Fibroblast of lung (primary cell): ENCODE measurements at regions not wholly inside any gene's neighbourhood (a gene's known extent, or its start where the extent isn't known, plus 50 kb on each side); places are given as distances from the start of the nearest gene placed in this dataset.

Experiments used
- DNase-seq, 2 donors: peaks; one replicate each; pipeline versions ENCODE4 v3.0.0 to v3.0.0-alpha.2; 2010; ENCODE audit warnings: low read depth in 2 of 2
- H2AFZ ChIP-seq: 2 replicates; pipeline ENCODE4 v1.5.1; 2012; ENCODE audit warnings: low read length, control low read depth, inconsistent platforms
- H3K27ac ChIP-seq: 2 replicates; pipeline ENCODE4 v1.5.1; 2011; ENCODE audit warnings: low read length, control low read depth; ENCODE audit not compliant: insufficient read depth
- H3K27me3 ChIP-seq: 2 replicates; pipeline ENCODE4 v1.5.1; 2011; ENCODE audit warnings: mild to moderate bottlenecking, low read length; ENCODE audit not compliant: control insufficient read depth, insufficient read depth
- H3K36me3 ChIP-seq: 2 replicates; pipeline ENCODE4 v1.5.1; 2011; ENCODE audit warnings: low read length; ENCODE audit not compliant: control insufficient read depth, insufficient read depth
- H3K4me1 ChIP-seq: 2 replicates; pipeline ENCODE4 v1.5.1; 2011; ENCODE audit warnings: low read length; ENCODE audit not compliant: control insufficient read depth, insufficient read depth; ENCODE audit errors: extremely low read depth
- H3K4me2 ChIP-seq: 2 replicates; pipeline ENCODE4 v1.5.1; 2011; ENCODE audit warnings: low read length, control low read depth; ENCODE audit not compliant: insufficient read depth; ENCODE audit errors: extremely low read depth
- H3K4me3 ChIP-seq, 4 experiments: fragments of 200-600 bp in 1 of 4; sonication (generic) in 1 of 4; replicated peaks in 1 of 4; 2 replicates each; pipeline ENCODE4 v1.5.1; 2011 to 2016; ENCODE audit warnings: low read length in 4 of 4, low read depth in 3 of 4, mild to moderate bottlenecking in 3 of 4, control low read depth in 2 of 4, inconsistent platforms in 1 of 4, mixed read lengths in 1 of 4; ENCODE audit not compliant: insufficient read depth in 1 of 4; ENCODE audit errors: control extremely low read depth in 1 of 4
- H3K79me2 ChIP-seq: 2 replicates; pipeline ENCODE4 v1.5.1; 2012; ENCODE audit warnings: mild to moderate bottlenecking, low read length, inconsistent platforms; ENCODE audit not compliant: control insufficient read depth, insufficient read depth
- H3K9ac ChIP-seq: 2 replicates; pipeline ENCODE4 v1.5.1; 2011; ENCODE audit warnings: mild to moderate bottlenecking, low read length, control low read depth; ENCODE audit not compliant: insufficient read depth
- H3K9me3 ChIP-seq: 2 replicates; pipeline ENCODE4 v1.5.1; 2012; ENCODE audit warnings: low read depth, low read length; ENCODE audit not compliant: control insufficient read depth, insufficient read depth
- H4K20me1 ChIP-seq: 2 replicates; pipeline ENCODE4 v1.5.1; 2011; ENCODE audit warnings: low read length; ENCODE audit not compliant: control insufficient read depth, insufficient read depth; ENCODE audit errors: extremely low read depth
- CTCF ChIP-seq, 2 donors: IDR thresholded peaks in 1 of 2; conservative IDR thresholded peaks in 1 of 2; 1 replicate in 1 of 2; 2 replicates in 1 of 2; pipeline ENCODE4 v1.5.1; 2011 to 2012; ENCODE audit warnings: low read length in 2 of 2, control low read depth in 1 of 2, inconsistent platforms in 1 of 2, low read depth in 1 of 2, mild to moderate bottlenecking in 1 of 2
- EZH2 ChIP-seq: IDR thresholded peaks from 2 replicates; pipeline ENCODE4 v1.5.1; 2012; ENCODE audit warnings: low read length, control low read depth, mild to moderate bottlenecking; ENCODE audit errors: missing control alignments

GRCh38 chr4:138634915-138635314 is 380.7 kb upstream of the NOCT start:
- H3K9me3 ChIP-seq, result no peaks in the 10 kb centered on the region
- no peaks in the 10 kb centered on the region for H4K20me1 ChIP-seq
- no peak overlapping the region for H3K4me2 ChIP-seq
- no peaks in the 10 kb centered on the region for H3K36me3 ChIP-seq
- no peaks in the 10 kb centered on the region for H3K4me1 ChIP-seq
- no peak for DNase-seq
- H3K9ac ChIP-seq, result no peak overlapping the region
- no peaks in the 10 kb centered on the region for H3K27me3 ChIP-seq
- no peak overlapping the region for H2AFZ ChIP-seq
- no peak for TF ChIP-seq EZH2
- no peak for TF ChIP-seq CTCF (conservative IDR thresholded peaks at IDR 0.05 in 1 of 2, IDR thresholded peaks at IDR 0.05 in 1 of 2; ENCODE audit: low read depth in 1 of 2, low read length in 2 of 2)
- no peak overlapping the region for H3K4me3 ChIP-seq
- H3K79me2 ChIP-seq, result no peaks in the 10 kb centered on the region
- H3K27ac ChIP-seq, result no peak overlapping the region

- TF ChIP-seq EZH2, result no peak
- TF ChIP-seq CTCF (conservative IDR thresholded peaks at IDR 0.05 in 1 of 2, IDR thresholded peaks at IDR 0.05 in 1 of 2; ENCODE audit: low read depth in 1 of 2, low read length in 2 of 2), result no peak
- Histone ChIP-seq H3K4me1 (no peaks in the 10 kb centered on the region), H3K9ac (no peak overlapping the region), H3K4me2 (no peak overlapping the region), H3K9me3 (no peaks in the 10 kb centered on the region), H3K79me2 (no peaks in the 10 kb centered on the region), H4K20me1 (no peaks in the 10 kb centered on the region), H3K27me3 (no peaks in the 10 kb centered on the region), H3K4me3 (no peak overlapping the region), H3K27ac (no peak overlapping the region), H3K36me3 (no peaks in the 10 kb centered on the region), H2AFZ (no peak overlapping the region)
- DNase-seq, result no peak
Observed at GRCh38 chr4:138633580-138633904, 382.0 kb upstream of the NOCT start.

- no peaks in the 10 kb centered on the region for H3K4me1 ChIP-seq
- DNase-seq, result peak in 1 of 2 donors; percentile 49
- no peaks in the 10 kb centered on the region for H3K79me2 ChIP-seq
- H3K4me2 ChIP-seq, result no peak overlapping the region
- no peak overlapping the region for H3K9ac ChIP-seq
- H3K4me3 ChIP-seq, result no peak overlapping the region
- TF ChIP-seq EZH2 (no peak), CTCF (conservative IDR thresholded peaks at IDR 0.05 in 1 of 2, IDR thresholded peaks at IDR 0.05 in 1 of 2; ENCODE audit: low read depth in 1 of 2, low read length in 2 of 2) (no peak)
- H3K9me3 ChIP-seq, result no peaks in the 10 kb centered on the region
- H3K27ac ChIP-seq, result no peak overlapping the region
- no peaks in the 10 kb centered on the region for H3K36me3 ChIP-seq
- no peak overlapping the region for H2AFZ ChIP-seq
- H4K20me1 ChIP-seq, result no peaks in the 10 kb centered on the region
- no peaks in the 10 kb centered on the region for H3K27me3 ChIP-seq
Observed at GRCh38 chr4:138632856-138633579, 382.6 kb upstream of the NOCT start.
